ENCODE measurements at regions not wholly inside any gene's neighbourhood (a gene's known extent, or its start where the extent isn't known, plus 50 kb on each side); places are given as distances from the start of the nearest gene placed in this dataset.

DNA sequence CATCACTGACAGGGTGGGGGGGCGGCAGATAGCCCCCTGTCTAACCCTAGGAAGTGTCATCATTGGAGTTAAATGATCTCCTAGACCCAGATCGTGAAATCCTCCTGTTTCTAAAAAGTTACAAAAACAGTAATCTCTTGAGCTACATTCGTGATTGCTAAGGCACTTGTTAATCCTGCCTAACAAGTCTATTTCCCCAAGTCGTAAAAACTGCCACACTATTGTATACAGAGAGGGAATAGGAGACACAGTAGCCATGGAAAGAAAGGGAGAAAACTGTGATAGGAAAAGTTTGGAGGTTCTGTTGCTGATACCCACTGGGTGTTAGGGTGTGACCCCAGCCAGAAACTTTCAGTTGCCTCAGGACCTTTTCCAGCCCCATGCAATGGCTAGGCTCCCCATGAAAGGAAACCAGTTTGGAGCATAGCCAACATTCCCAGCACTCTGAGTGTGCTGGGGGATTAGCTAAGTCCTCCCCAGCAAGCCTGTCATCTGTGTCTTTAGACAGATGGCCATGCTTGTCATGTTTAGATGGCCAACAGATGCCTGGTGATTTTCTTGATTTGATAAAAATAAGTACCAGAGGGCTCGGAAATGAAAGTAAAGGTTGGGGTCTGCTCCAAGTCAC lies 63.3 kb upstream of the ANXA10 start:
- ChIA-PET POLR2A (no interaction called here), CTCF (no interaction called here), RAD21 (ENCODE audit: low non-redundant PET in 1 of 2, low total read pairs in 2 of 2, uncharacterized antibody in 2 of 2, unreplicated experiment in 2 of 2) (no interaction called here)
- TF ChIP-seq CEBPB (IDR thresholded peaks at IDR 0.05; ENCODE audit: low read depth) (no peak), CBX3 (IDR thresholded peaks at IDR 0.05; ENCODE audit: low read depth) (0 out of 2 replicates have a peak, but pooled peaks have one; percentile 22)
- no TSS peak for BruUV-seq (replicated peaks)
- no peak overlapping the region for H3K27ac ChIP-seq (ENCODE audit: low read depth, low read length)
- no peaks in the 10 kb centered on the region for H3K27me3 ChIP-seq (ENCODE audit: insufficient read depth, low read length)
- intact Hi-C loops (cut with micrococcal nuclease): no loop called here
- no peak overlapping the region for H3K4me3 ChIP-seq (replicated peaks in 1 of 2; ENCODE audit: low read depth in 1 of 2, low read length in 2 of 2)
- no peak for DNase-seq (ENCODE audit: low read depth, low spot score)
- H3K9me3 ChIP-seq (ENCODE audit: control insufficient read depth in 1 of 2, insufficient read depth in 1 of 2, low read depth in 1 of 2, low read length in 2 of 2): no peaks in the 10 kb centered on the region; a peak in 1 of 4 replicates
- no peak overlapping the region for H2AFZ ChIP-seq (ENCODE audit: low read depth, low read length, poor library complexity, severe bottlenecking)
- peaks cover 0 to 9% of the 10 kb centered on the region in 2 experiments; a peak in 2 of 4 replicates for H3K4me1 ChIP-seq (ENCODE audit: control insufficient read depth in 1 of 2, insufficient read depth in 2 of 2, low read length in 2 of 2)
- no peak overlapping the region for H3K9ac ChIP-seq (ENCODE audit: low read length)
- no peaks in the 10 kb centered on the region for H3K79me2 ChIP-seq (ENCODE audit: insufficient read depth, low read length)
- ATAC-seq: peak; percentile 25; the same call in 1 of the 2 replicates
- H3K4me2 ChIP-seq (ENCODE audit: low read length): peak overlapping the region; percentile 2; the same call in 1 of the 2 replicates
- H3K36me3 ChIP-seq (ENCODE audit: control insufficient read depth in 1 of 2, insufficient read depth in 2 of 2, low read length in 2 of 2): no peaks in the 10 kb centered on the region
- no peaks in the 10 kb centered on the region for H3K9me2 ChIP-seq (ENCODE audit: insufficient read depth)
- H4K20me1 ChIP-seq (ENCODE audit: insufficient read depth): no peaks in the 10 kb centered on the region

DNA sequence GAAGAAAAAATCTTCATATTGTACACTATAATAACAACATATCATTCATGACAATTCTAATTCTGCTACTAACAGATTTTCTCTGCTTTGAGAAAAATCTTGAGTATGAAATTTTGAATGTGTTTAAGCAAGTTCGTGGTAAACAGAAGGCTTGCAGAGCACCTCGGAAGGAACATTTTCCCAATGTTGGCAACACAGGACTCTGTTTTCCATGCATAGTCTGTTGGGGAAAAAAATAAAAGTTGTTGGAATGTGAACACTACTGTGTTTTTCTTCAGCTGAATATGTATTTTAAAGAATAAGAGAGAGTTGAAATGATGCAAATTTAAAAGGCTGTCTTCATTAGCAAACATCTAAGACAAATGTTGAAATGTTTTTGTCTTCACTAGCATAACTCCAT lies 54.7 kb upstream of the ANXA10 start:
- Histone ChIP-seq H3K4me3 (replicated peaks in 1 of 2; ENCODE audit: low read depth in 1 of 2, low read length in 2 of 2) (no peak overlapping the region), H3K9me3 (ENCODE audit: control insufficient read depth in 1 of 2, insufficient read depth in 1 of 2, low read depth in 1 of 2, low read length in 2 of 2) (no peaks in the 10 kb centered on the region; a peak in 1 of 4 replicates), H3K36me3 (ENCODE audit: control insufficient read depth in 1 of 2, insufficient read depth in 2 of 2, low read length in 2 of 2) (no peaks in the 10 kb centered on the region), H3K27ac (ENCODE audit: low read depth, low read length) (no peak overlapping the region), H2AFZ (ENCODE audit: low read depth, low read length, poor library complexity, severe bottlenecking) (no peak overlapping the region), H3K9me2 (ENCODE audit: insufficient read depth) (no peaks in the 10 kb centered on the region), H3K4me2 (ENCODE audit: low read length) (no peak overlapping the region), H3K4me1 (ENCODE audit: control insufficient read depth in 1 of 2, insufficient read depth in 2 of 2, low read length in 2 of 2) (no peaks in the 10 kb centered on the region), H3K9ac (ENCODE audit: low read length) (no peak overlapping the region), H4K20me1 (ENCODE audit: insufficient read depth) (no peaks in the 10 kb centered on the region), H3K79me2 (ENCODE audit: insufficient read depth, low read length) (no peaks in the 10 kb centered on the region), H3K27me3 (ENCODE audit: insufficient read depth, low read length) (no peaks in the 10 kb centered on the region)
- ChIA-PET POLR2A (no interaction called here), RAD21 (ENCODE audit: low non-redundant PET in 1 of 2, low total read pairs in 2 of 2, uncharacterized antibody in 2 of 2, unreplicated experiment in 2 of 2) (no interaction called here), CTCF (no interaction called here)
- no peak for DNase-seq (ENCODE audit: low read depth, low spot score)
- ATAC-seq: no peak
- intact Hi-C loops (cut with micrococcal nuclease): no loop called here
- TF ChIP-seq ELF1 (IDR thresholded peaks at IDR 0.05; ENCODE audit: borderline replicate concordance, low read depth) (no peak), CEBPB (IDR thresholded peaks at IDR 0.05; ENCODE audit: low read depth) (no peak), ZNF274 (IDR thresholded peaks at IDR 0.05; ENCODE audit: low read depth, low read length) (no peak), YY1 (IDR thresholded peaks at IDR 0.05; ENCODE audit: extremely low read depth, insufficient replicate concordance, low read depth, low read length) (no peak), TCF7L2 (IDR thresholded peaks at IDR 0.05; ENCODE audit: borderline replicate concordance, extremely low read depth, insufficient read depth, insufficient read length) (no peak), EGR1 (IDR thresholded peaks at IDR 0.05; ENCODE audit: low read depth) (no peak), SIN3A (IDR thresholded peaks at IDR 0.05; ENCODE audit: low read depth) (no peak), POLR2A (IDR thresholded peaks at IDR 0.05; ENCODE audit: borderline replicate concordance, extremely low read depth, insufficient read depth, insufficient read length) (no peak), REST (IDR thresholded peaks at IDR 0.05; ENCODE audit: low read depth) (no peak), EZH2 (IDR thresholded peaks at IDR 0.05) (no peak), JUND (IDR thresholded peaks at IDR 0.05) (no peak), ZFX (IDR thresholded peaks at IDR 0.05) (no peak), POLR2AphosphoS5 (IDR thresholded peaks at IDR 0.05; ENCODE audit: low read depth, low read length) (no peak)
- TF ChIP-seq, protein P1, sequence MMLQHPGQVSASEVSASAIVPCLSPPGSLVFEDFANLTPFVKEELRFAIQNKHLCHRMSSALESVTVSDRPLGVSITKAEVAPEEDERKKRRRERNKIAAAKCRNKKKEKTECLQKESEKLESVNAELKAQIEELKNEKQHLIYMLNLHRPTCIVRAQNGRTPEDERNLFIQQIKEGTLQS (IDR thresholded peaks at IDR 0.05): no peak
- TF ChIP-seq, protein P2, sequence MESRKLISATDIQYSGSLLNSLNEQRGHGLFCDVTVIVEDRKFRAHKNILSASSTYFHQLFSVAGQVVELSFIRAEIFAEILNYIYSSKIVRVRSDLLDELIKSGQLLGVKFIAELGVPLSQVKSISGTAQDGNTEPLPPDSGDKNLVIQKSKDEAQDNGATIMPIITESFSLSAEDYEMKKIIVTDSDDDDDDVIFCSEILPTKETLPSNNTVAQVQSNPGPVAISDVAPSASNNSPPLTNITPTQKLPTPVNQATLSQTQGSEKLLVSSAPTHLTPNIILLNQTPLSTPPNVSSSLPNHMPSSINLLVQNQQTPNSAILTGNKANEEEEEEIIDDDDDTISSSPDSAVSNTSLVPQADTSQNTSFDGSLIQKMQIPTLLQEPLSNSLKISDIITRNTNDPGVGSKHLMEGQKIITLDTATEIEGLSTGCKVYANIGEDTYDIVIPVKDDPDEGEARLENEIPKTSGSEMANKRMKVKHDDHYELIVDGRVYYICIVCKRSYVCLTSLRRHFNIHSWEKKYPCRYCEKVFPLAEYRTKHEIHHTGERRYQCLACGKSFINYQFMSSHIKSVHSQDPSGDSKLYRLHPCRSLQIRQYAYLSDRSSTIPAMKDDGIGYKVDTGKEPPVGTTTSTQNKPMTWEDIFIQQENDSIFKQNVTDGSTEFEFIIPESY (IDR thresholded peaks at IDR 0.05; ENCODE audit: extremely low read depth, insufficient replicate concordance, low read length): no peak
- no TSS peak for BruUV-seq (replicated peaks)

Measured in HCT116 (cell line).